ENCODE measurements at regions not wholly inside any gene's neighbourhood (a gene's known extent, or its start where the extent isn't known, plus 50 kb on each side); places are given as distances from the start of the nearest gene placed in this dataset.

GRCh38 chr14:53384536-53384935, 231.4 kb upstream of the DDHD1 start:
- no peak overlapping the region for H3K4me3 ChIP-seq
- DNase-seq, result no peak
- H3K36me3 ChIP-seq (ENCODE audit: low read depth, missing control alignments), result no peaks in the 10 kb centered on the region
- intact Hi-C loops (cut with DNase I; ENCODE audit: low total_unique reads), result no loop called here
- no peaks in the 10 kb centered on the region for H3K27me3 ChIP-seq
- TF ChIP-seq, protein P1, sequence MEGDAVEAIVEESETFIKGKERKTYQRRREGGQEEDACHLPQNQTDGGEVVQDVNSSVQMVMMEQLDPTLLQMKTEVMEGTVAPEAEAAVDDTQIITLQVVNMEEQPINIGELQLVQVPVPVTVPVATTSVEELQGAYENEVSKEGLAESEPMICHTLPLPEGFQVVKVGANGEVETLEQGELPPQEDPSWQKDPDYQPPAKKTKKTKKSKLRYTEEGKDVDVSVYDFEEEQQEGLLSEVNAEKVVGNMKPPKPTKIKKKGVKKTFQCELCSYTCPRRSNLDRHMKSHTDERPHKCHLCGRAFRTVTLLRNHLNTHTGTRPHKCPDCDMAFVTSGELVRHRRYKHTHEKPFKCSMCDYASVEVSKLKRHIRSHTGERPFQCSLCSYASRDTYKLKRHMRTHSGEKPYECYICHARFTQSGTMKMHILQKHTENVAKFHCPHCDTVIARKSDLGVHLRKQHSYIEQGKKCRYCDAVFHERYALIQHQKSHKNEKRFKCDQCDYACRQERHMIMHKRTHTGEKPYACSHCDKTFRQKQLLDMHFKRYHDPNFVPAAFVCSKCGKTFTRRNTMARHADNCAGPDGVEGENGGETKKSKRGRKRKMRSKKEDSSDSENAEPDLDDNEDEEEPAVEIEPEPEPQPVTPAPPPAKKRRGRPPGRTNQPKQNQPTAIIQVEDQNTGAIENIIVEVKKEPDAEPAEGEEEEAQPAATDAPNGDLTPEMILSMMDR (IDR thresholded peaks at IDR 0.05), result no peak
- no peak for TF ChIP-seq POLR2A (IDR thresholded peaks at IDR 0.05)
- H3K9me3 ChIP-seq, result no peaks in the 10 kb centered on the region
- no peaks in the 10 kb centered on the region for H3K4me1 ChIP-seq
- no peak overlapping the region for H3K27ac ChIP-seq
- 84 to 86% methylated on average over 5 of the region's 5 CpGs for WGBS, 2 donors

- no peak overlapping the region for H3K4me3 ChIP-seq
- H3K27me3 ChIP-seq, result no peaks in the 10 kb centered on the region
- H3K27ac ChIP-seq, result peak overlapping the region in 1 of 2 donors; percentile 4
- TF ChIP-seq POLR2A (IDR thresholded peaks at IDR 0.05), result no peak
- TF ChIP-seq, protein P1 (IDR thresholded peaks at IDR 0.05), result no peak
- no peaks in the 10 kb centered on the region for H3K4me1 ChIP-seq
- H3K9me3 ChIP-seq, result no peaks in the 10 kb centered on the region
- DNase-seq, result no peak
- no peaks in the 10 kb centered on the region for H3K36me3 ChIP-seq (ENCODE audit: low read depth, missing control alignments)
- 76 to 90% methylated on average over 1 of the region's 1 CpG for WGBS, 2 donors
- intact Hi-C loops (cut with DNase I; ENCODE audit: low total_unique reads), result no loop called here
Observed at GRCh38 chr14:53384073-53384472, 230.9 kb upstream of the DDHD1 start.

DNA sequence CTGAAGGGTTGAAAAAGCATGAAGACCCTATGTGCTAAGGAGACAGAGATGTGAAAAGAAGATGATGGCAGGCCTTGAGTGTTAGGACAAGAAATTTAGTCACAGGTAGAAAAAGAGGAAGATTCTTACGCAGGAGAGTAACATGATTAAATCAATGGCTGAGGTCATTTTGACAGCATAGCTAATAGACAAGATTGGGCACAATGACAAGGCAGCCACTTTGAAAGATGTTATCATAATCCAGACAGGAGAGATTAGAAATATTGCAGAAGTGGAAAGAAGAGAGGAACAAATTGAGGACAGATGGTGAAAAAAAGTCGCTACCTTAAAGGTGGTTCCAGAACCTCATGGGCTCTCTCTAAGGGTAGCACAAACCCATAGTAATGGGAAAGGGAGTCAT, 228.8 kb upstream of the DDHD1 start:
- TF ChIP-seq, protein P1 (IDR thresholded peaks at IDR 0.05), result no peak
- TF ChIP-seq POLR2A (IDR thresholded peaks at IDR 0.05), result no peak
- Histone ChIP-seq H3K27ac (no peak overlapping the region), H3K9me3 (no peaks in the 10 kb centered on the region), H3K27me3 (no peaks in the 10 kb centered on the region), H3K36me3 (ENCODE audit: low read depth, missing control alignments) (no peaks in the 10 kb centered on the region), H3K4me3 (no peak overlapping the region), H3K4me1 (no peaks in the 10 kb centered on the region)
- 91 to 97% methylated on average over 2 of the region's 2 CpGs for WGBS, 2 donors
- no peak for DNase-seq
- intact Hi-C loops (cut with DNase I; ENCODE audit: low total_unique reads), result no loop called here

DNA sequence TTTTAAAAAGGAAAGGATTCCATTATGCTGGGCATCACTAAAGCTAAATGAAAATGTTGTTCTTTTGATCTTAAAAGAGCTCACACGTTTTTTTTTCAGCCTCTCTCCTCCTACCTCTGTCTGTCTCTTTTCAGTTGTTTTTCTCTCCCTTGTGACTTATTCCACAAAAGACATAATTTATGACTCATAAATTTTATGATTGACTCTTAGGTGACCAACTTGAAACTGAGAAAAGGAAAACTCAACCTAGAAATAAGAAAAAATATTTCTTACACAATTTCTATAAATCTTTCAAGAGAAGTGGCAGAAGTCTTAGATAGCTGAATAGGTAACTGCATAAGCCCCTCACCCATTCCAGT, 227.7 kb upstream of the DDHD1 start:
- WGBS, 2 donors, result 6 to 38% methylated on average over 1 of the region's 1 CpG
- H3K27me3 ChIP-seq, result no peaks in the 10 kb centered on the region
- TF ChIP-seq, protein P1 (IDR thresholded peaks at IDR 0.05), result no peak
- TF ChIP-seq POLR2A (IDR thresholded peaks at IDR 0.05), result no peak
- DNase-seq, result no peak
- H3K36me3 ChIP-seq (ENCODE audit: low read depth, missing control alignments), result no peaks in the 10 kb centered on the region
- no peaks in the 10 kb centered on the region for H3K4me1 ChIP-seq
- intact Hi-C loops (cut with DNase I; ENCODE audit: low total_unique reads), result no loop called here
- H3K27ac ChIP-seq, result no peak overlapping the region
- no peak overlapping the region for H3K4me3 ChIP-seq
- no peaks in the 10 kb centered on the region for H3K9me3 ChIP-seq

DNA sequence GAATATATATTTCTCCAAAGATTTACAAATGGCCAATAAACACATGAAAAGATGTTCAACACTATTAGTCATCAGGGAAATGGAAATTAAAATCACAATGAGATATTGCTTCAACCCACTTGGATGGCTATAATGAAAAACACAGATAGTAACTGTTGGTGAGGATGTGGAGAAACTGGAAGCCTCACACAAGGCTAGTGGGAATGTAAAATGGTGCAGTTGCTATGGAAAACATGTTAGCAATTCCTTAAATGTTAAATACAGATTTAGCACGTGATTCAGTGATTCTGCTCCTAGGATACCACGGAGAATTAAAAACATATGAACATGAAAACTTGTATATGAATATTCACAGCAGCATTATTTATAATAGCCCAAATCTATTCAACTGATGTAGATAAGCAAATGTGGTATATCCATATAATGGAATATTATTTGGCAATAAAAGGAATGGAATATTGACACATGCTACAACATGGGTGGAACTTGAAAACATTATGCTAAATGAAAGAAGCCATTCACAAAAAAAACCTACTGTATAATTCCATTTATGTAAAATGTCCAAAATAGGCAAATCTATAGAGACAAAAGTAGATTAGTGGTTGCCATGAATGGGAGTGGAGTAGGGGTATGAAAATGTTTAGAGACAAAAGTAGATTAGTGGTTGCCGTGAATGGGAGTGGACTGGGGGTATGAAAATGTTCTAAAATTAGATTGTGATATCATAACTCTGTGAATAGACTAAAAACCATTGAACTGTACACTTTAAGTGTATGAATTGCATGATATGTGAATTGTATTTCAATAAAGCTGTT, 227.1 kb upstream of the DDHD1 start:
- Histone ChIP-seq H3K4me1 (no peaks in the 10 kb centered on the region), H3K27me3 (no peaks in the 10 kb centered on the region), H3K9me3 (no peaks in the 10 kb centered on the region), H3K4me3 (no peak overlapping the region), H3K36me3 (ENCODE audit: low read depth, missing control alignments) (no peaks in the 10 kb centered on the region), H3K27ac (no peak overlapping the region)
- intact Hi-C loops (cut with DNase I; ENCODE audit: low total_unique reads), result no loop called here
- no peak for DNase-seq
- WGBS, 2 donors, result 85 to 90% methylated on average over 3 of the region's 3 CpGs
- TF ChIP-seq, protein P1 (IDR thresholded peaks at IDR 0.05), result no peak
- no peak for TF ChIP-seq POLR2A (IDR thresholded peaks at IDR 0.05)

Data from testis (tissue), 2 donors.